OCI-LY7 (cell line): ENCODE measurements at regions not wholly inside any gene's neighbourhood (a gene's known extent, or its start where the extent isn't known, plus 50 kb on each side); places are given as distances from the start of the nearest gene placed in this dataset.

Experiments used
- EZH2phosphoT487 ChIP-seq: fragments of 200-600 bp; sonication (generic); IDR thresholded peaks from 2 replicates; pipeline ENCODE4 v1.6.1; 2018; ENCODE audit warnings: low read depth, borderline replicate concordance, mild to moderate bottlenecking, mixed run types, antibody characterized with exemption, low read length, moderate library complexity, mixed read lengths
- TF ChIP-seq, protein P1 (sequence below): fragments of 200-600 bp; sonication (generic); conservative IDR thresholded peaks from 2 replicates; pipeline ENCODE4 v1.5.1; 2014; ENCODE audit warnings: mild to moderate bottlenecking, antibody characterized with exemption, low read length, moderate library complexity, mixed read lengths

DNA sequence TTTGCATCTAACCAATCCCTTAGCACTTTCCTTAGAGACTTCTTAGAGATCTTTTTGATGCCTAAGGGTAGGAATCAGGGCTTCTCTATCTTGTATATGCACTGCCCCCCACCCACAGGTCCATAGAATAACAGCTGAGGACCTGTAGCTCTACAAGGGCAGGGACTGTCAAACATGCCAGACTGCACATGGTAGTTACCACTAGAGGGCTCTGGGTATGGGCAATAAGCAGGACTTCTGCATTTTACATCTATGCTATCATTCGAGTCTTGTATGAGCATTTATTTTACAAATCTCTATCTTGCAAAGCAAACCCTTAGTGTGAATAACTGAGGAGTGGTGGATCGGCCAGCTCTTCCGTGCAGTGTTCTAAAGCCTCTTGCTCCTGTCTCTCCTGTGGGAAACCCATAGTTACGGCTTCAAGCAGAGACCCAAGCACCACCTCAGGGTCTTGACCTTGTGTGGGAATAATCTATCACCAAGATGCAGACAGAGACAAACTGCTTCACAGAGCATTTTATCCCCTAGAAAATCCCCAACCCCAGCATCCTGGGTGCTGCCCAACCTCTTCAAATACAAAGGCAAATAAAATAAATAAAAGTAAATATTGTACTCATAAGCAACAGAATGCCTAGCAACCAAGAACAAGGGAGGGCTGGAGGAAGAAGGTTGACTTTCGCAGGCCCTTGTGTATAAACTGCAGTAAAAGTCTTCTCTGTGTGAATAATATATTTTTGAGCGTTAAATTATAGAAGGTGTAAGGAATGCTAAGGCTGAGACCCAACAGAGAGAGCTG, 219.3 kb downstream of the WDR11 start:
- TF ChIP-seq, protein P1, sequence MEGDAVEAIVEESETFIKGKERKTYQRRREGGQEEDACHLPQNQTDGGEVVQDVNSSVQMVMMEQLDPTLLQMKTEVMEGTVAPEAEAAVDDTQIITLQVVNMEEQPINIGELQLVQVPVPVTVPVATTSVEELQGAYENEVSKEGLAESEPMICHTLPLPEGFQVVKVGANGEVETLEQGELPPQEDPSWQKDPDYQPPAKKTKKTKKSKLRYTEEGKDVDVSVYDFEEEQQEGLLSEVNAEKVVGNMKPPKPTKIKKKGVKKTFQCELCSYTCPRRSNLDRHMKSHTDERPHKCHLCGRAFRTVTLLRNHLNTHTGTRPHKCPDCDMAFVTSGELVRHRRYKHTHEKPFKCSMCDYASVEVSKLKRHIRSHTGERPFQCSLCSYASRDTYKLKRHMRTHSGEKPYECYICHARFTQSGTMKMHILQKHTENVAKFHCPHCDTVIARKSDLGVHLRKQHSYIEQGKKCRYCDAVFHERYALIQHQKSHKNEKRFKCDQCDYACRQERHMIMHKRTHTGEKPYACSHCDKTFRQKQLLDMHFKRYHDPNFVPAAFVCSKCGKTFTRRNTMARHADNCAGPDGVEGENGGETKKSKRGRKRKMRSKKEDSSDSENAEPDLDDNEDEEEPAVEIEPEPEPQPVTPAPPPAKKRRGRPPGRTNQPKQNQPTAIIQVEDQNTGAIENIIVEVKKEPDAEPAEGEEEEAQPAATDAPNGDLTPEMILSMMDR = peak; percentile 70
- no peak for TF ChIP-seq EZH2phosphoT487
